Esophagus muscularis mucosa (tissue), 4 donors: ENCODE measurements at regions not wholly inside any gene's neighbourhood (a gene's known extent, or its start where the extent isn't known, plus 50 kb on each side); places are given as distances from the start of the nearest gene placed in this dataset.

Experiments
- EP300 ChIP-seq: sonication (generic); formaldehyde crosslinking; IDR thresholded peaks from one replicate; pipeline ENCODE4 v1.6.1; 2017; ENCODE audit warnings: antibody characterized with exemption
- POLR2A ChIP-seq: fragments of 450-650 bp; IDR thresholded peaks from one replicate; pipeline ENCODE4 v1.6.1; 2017; ENCODE audit warnings: antibody characterized with exemption, moderate library complexity, mild to moderate bottlenecking, low read depth
- POLR2AphosphoS5 ChIP-seq, 2 donors: sonication (generic); formaldehyde crosslinking; IDR thresholded peaks; one replicate each; pipeline ENCODE4 v1.6.1; 2017; ENCODE audit warnings: antibody characterized with exemption in 2 of 2
- TF ChIP-seq, protein P1 (sequence below), 3 experiments: fragments of 200-600 bp in 2 of 3; fragments of 450-650 bp in 1 of 3; sonication (generic) in 2 of 3; IDR thresholded peaks; one replicate each; pipeline ENCODE4 v1.5.1; 2017 to 2019; ENCODE audit warnings: antibody characterized with exemption in 3 of 3, mild to moderate bottlenecking in 2 of 3, moderate library complexity in 1 of 3

DNA sequence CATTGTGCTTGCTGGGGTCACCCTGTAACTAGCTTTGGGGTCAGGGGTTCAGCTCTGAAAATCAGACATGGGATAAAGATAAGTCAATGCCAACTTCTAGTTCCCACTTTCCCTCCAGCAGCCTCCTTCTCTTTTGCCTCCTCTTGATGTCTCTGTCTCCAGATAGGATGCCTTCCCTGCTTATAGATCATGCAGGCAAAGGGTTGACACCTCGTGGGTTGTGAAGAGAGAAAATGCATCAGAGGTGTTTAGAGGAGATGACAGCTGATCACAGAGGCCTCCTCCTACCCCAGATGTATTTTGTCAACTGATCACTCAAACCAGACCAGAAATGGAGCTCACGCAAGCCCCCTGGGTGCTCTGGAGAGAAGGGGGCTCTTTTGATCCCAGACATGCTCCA, 337.8 kb downstream of the BUD13 start:
- TF ChIP-seq EP300 (no peak), POLR2A (no peak), POLR2AphosphoS5 (IDR thresholded peaks at IDR 0.05) (no peak)
- TF ChIP-seq, protein P1, sequence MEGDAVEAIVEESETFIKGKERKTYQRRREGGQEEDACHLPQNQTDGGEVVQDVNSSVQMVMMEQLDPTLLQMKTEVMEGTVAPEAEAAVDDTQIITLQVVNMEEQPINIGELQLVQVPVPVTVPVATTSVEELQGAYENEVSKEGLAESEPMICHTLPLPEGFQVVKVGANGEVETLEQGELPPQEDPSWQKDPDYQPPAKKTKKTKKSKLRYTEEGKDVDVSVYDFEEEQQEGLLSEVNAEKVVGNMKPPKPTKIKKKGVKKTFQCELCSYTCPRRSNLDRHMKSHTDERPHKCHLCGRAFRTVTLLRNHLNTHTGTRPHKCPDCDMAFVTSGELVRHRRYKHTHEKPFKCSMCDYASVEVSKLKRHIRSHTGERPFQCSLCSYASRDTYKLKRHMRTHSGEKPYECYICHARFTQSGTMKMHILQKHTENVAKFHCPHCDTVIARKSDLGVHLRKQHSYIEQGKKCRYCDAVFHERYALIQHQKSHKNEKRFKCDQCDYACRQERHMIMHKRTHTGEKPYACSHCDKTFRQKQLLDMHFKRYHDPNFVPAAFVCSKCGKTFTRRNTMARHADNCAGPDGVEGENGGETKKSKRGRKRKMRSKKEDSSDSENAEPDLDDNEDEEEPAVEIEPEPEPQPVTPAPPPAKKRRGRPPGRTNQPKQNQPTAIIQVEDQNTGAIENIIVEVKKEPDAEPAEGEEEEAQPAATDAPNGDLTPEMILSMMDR (IDR thresholded peaks at IDR 0.05), result no peak
